Endothelial cell of umbilical vein (primary cell): ENCODE measurements at regions not wholly inside any gene's neighbourhood (a gene's known extent, or its start where the extent isn't known, plus 50 kb on each side); places are given as distances from the start of the nearest gene placed in this dataset.

Experiments
- BruUV-seq: library from RNA; stranded (reverse); fragments of 400-500 nt; replicated peaks from 2 replicates; lab custom pipeline; 2021; lab: Mats Ljungman, UMichigan
- CTCF ChIA-PET: fragments of 300-600, 350-600 bp; sonication (Branson Sonifier 250); formaldehyde crosslinking; loops from one replicate; lab custom pipeline; 2021; ENCODE audit warnings: antibody characterized with exemption, inconsistent platforms; lab: Charles Lee
- POLR2A ChIA-PET: fragments of 300-600, 350-600 bp; sonication (Branson Sonifier 250); formaldehyde crosslinking; loops from one replicate; lab custom pipeline; 2021; ENCODE audit warnings: antibody characterized with exemption, inconsistent platforms; lab: Charles Lee
- DNase-seq: peaks from one replicate; pipeline ENCODE4 v3.0.0-alpha.2; 2011; ENCODE audit warnings: low read depth, low spot score
- FAIRE-seq: peaks from 2 replicates; lab custom pipeline; 2011; peaks lifted over from hg19 to GRCh38; lab: Jason Lieb, UNC
- H2AFZ ChIP-seq: 2 replicates; pipeline ENCODE4 v1.6.0; 2012; ENCODE audit warnings: low read depth, low read length, control low read depth, inconsistent platforms
- H3K27ac ChIP-seq: 2 replicates; pipeline ENCODE4 v1.5.1; 2011; ENCODE audit warnings: low read depth, mild to moderate bottlenecking, control low read depth, low read length, moderate library complexity; ENCODE audit not compliant: insufficient read depth
- H3K27me3 ChIP-seq, 2 experiments: 2 replicates each; pipeline versions ENCODE4 v1.6.0 to v1.6.1; 2011; ENCODE audit warnings: low read length in 2 of 2, mixed read lengths in 1 of 2; ENCODE audit not compliant: control insufficient read depth in 2 of 2, insufficient read depth in 2 of 2
- H3K36me3 ChIP-seq, 2 experiments: 2 replicates in 1 of 2; 3 replicates in 1 of 2; pipeline ENCODE4 v1.5.1; 2011; ENCODE audit warnings: low read length in 2 of 2, mild to moderate bottlenecking in 1 of 2, moderate library complexity in 1 of 2; ENCODE audit not compliant: control insufficient read depth in 2 of 2, insufficient read depth in 2 of 2; ENCODE audit errors: extremely low read depth in 1 of 2
- H3K4me1 ChIP-seq: 3 replicates; pipeline ENCODE4 v1.5.1; 2011; ENCODE audit warnings: mild to moderate bottlenecking, low read length; ENCODE audit not compliant: control insufficient read depth, insufficient read depth; ENCODE audit errors: extremely low read depth
- H3K4me2 ChIP-seq: 2 replicates; pipeline ENCODE4 v1.6.1; 2011; ENCODE audit warnings: low read length, control low read depth, mixed read lengths; ENCODE audit not compliant: insufficient read depth
- H3K4me3 ChIP-seq, 3 experiments: fragments of 200-600 bp in 1 of 3; sonication (generic), shearing (Covaris generic) in 1 of 3; replicated peaks in 1 of 3; 2 replicates each; pipeline ENCODE4 v1.5.1; 2011 to 2016; ENCODE audit warnings: control low read depth in 3 of 3, low read length in 3 of 3, mild to moderate bottlenecking in 2 of 3, inconsistent platforms in 1 of 3, low read depth in 1 of 3, moderate library complexity in 1 of 3; ENCODE audit not compliant: insufficient read depth in 1 of 3
- H3K79me2 ChIP-seq: 2 replicates; pipeline ENCODE4 v1.6.0; 2012; ENCODE audit warnings: low read length, inconsistent platforms; ENCODE audit not compliant: control insufficient read depth, insufficient read depth
- H3K9ac ChIP-seq: replicated peaks from 2 replicates; pipeline ENCODE3; 2011; ENCODE audit warnings: low read length, control low read depth; ENCODE audit not compliant: insufficient read depth; ENCODE audit errors: extremely low read depth
- H3K9me1 ChIP-seq: replicated peaks from 3 replicates; pipeline ENCODE4 v1.6.0; 2011; ENCODE audit warnings: mild to moderate bottlenecking, low read length; ENCODE audit not compliant: control insufficient read depth, insufficient read depth; ENCODE audit errors: extremely low read depth
- H3K9me3 ChIP-seq: replicated peaks from 2 replicates; pipeline ENCODE4 v1.5.1; 2012; ENCODE audit warnings: low read length, inconsistent platforms; ENCODE audit not compliant: control insufficient read depth, insufficient read depth
- H4K20me1 ChIP-seq: replicated peaks from 2 replicates; pipeline ENCODE3; 2011; ENCODE audit warnings: mild to moderate bottlenecking, low read length; ENCODE audit not compliant: control insufficient read depth, insufficient read depth; ENCODE audit errors: extremely low read depth
- CTCF ChIP-seq, 2 donors: IDR thresholded peaks; 1 replicate in 1 of 2; 2 replicates in 1 of 2; pipeline ENCODE4 v1.5.1; 2011; ENCODE audit warnings: low read length in 2 of 2, mild to moderate bottlenecking in 2 of 2, moderate library complexity in 2 of 2, control low read depth in 1 of 2, inconsistent platforms in 1 of 2, low read depth in 1 of 2; ENCODE audit not compliant: insufficient read depth in 1 of 2; ENCODE audit errors: extremely low read depth in 1 of 2
- EZH2 ChIP-seq: IDR thresholded peaks from 2 replicates; pipeline ENCODE4 v1.6.1; 2012; ENCODE audit warnings: borderline replicate concordance, low read depth, mild to moderate bottlenecking, moderate library complexity, low read length, inconsistent platforms; ENCODE audit not compliant: severe bottlenecking
- FOS ChIP-seq: IDR thresholded peaks from 2 replicates; pipeline ENCODE4 v1.6.1; 2011; ENCODE audit warnings: mild to moderate bottlenecking, low read length, moderate library complexity, borderline replicate concordance; ENCODE audit not compliant: insufficient read depth
- GATA2 ChIP-seq: IDR thresholded peaks from 2 replicates; pipeline ENCODE4 v1.7.0; 2011; ENCODE audit warnings: low read depth, mild to moderate bottlenecking, moderate library complexity, mixed read lengths, low read length; ENCODE audit not compliant: insufficient read length, insufficient read depth
- JUN ChIP-seq: IDR thresholded peaks from 2 replicates; pipeline ENCODE4 v1.6.1; 2011; ENCODE audit warnings: borderline replicate concordance, low read depth; ENCODE audit not compliant: insufficient read length, insufficient read depth
- MAX ChIP-seq: IDR thresholded peaks from 2 replicates; pipeline ENCODE4 v1.6.1; 2011; ENCODE audit not compliant: insufficient read depth, insufficient read length
- MYC ChIP-seq: IDR thresholded peaks from one replicate; pipeline ENCODE4 v1.6.1; 2011; ENCODE audit warnings: mild to moderate bottlenecking, low read depth, low read length
- POLR2A ChIP-seq: IDR thresholded peaks from 2 replicates; pipeline ENCODE4 v1.6.1; 2012; ENCODE audit warnings: low read depth, mild to moderate bottlenecking, control low read depth, low read length
- POLR2AphosphoS5 ChIP-seq: IDR thresholded peaks from 2 replicates; pipeline ENCODE4 v1.6.1; 2012; ENCODE audit warnings: low read depth, mild to moderate bottlenecking, control low read depth, low read length, moderate library complexity; ENCODE audit not compliant: insufficient read depth
- dilution Hi-C: fragments of 300-500 bp; cut with MboI; formaldehyde crosslinking; loops from one replicate; pipeline ENCODE4 v1.15.0; 2019; ENCODE audit warnings: low sequenced_read_pairs; ENCODE audit not compliant: extremely low pct_ligation_motif_present
- intact Hi-C: fragments of 100-400 bp; cut with micrococcal nuclease; formaldehyde crosslinking; loops from one replicate; pipeline ENCODE4 v1.10.0; 2022

GRCh38 chr9:2979957-2980610 lies 136.2 kb upstream of the PUM3 start:
- POLR2A ChIA-PET: no interaction called here
- Histone ChIP-seq H3K4me1 (no peaks in the 10 kb centered on the region), H3K36me3 (no peaks in the 10 kb centered on the region), H3K4me3 (no peak overlapping the region), H3K9me1 (no peaks in the 10 kb centered on the region), H3K9me3 (no peaks in the 10 kb centered on the region), H3K79me2 (no peaks in the 10 kb centered on the region), H4K20me1 (no peaks in the 10 kb centered on the region), H3K27ac (no peak overlapping the region), H2AFZ (no peak overlapping the region), H3K9ac (no peak overlapping the region), H3K4me2 (no peak overlapping the region), H3K27me3 (no peaks in the 10 kb centered on the region)
- TF ChIP-seq MAX (no peak), POLR2A (no peak), CTCF (IDR thresholded peaks at IDR 0.05; ENCODE audit: extremely low read depth in 1 of 2, insufficient read depth in 1 of 2, low read depth in 1 of 2, low read length in 2 of 2) (no peak), POLR2AphosphoS5 (no peak), FOS (no peak), EZH2 (no peak), JUN (no peak), MYC (no peak), GATA2 (no peak)
- dilution Hi-C loops: no loop called here
- CTCF ChIA-PET: no interaction called here
- no TSS peak for BruUV-seq
- intact Hi-C loops: no loop called here
- no peak for FAIRE-seq
- no peak for DNase-seq
